Ovary (tissue), 7 donors: ENCODE measurements at regions not wholly inside any gene's neighbourhood (a gene's known extent, or its start where the extent isn't known, plus 50 kb on each side); places are given as distances from the start of the nearest gene placed in this dataset.

Source experiments
- DNase-seq, 5 donors: peaks; one replicate each; pipeline ENCODE4 v3.0.0-alpha.2; 2019 to 2020
- H3K27ac ChIP-seq, 2 donors: fragments of 200-600 bp; one replicate each; pipeline versions ENCODE4 v1.5.1 to v1.8.0; 2019 to 2022
- H3K27me3 ChIP-seq: fragments of 200-600 bp; one replicate; pipeline ENCODE4 v1.8.0; 2022
- H3K36me3 ChIP-seq: fragments of 200-600 bp; sonication (generic); one replicate; pipeline ENCODE4 v1.5.1; 2019
- H3K4me1 ChIP-seq: one replicate; pipeline ENCODE4 v1.8.1; 2013; ENCODE audit warnings: mild to moderate bottlenecking, moderate library complexity; ENCODE audit not compliant: insufficient read depth
- H3K4me3 ChIP-seq: fragments of 200-600 bp; sonication (generic); one replicate; pipeline ENCODE4 v1.5.1; 2017
- H3K9me3 ChIP-seq, 2 donors: fragments of 200-600 bp in 1 of 2; sonication (generic) in 1 of 2; one replicate each; pipeline versions ENCODE4 v1.5.1 to v1.8.1; 2013 to 2019; ENCODE audit warnings: mild to moderate bottlenecking in 1 of 2, moderate library complexity in 1 of 2
- CTCF ChIP-seq, 3 donors: fragments of 450-650 bp in 2 of 3; fragments of 200-600 bp in 1 of 3; IDR thresholded peaks; one replicate each; pipeline versions ENCODE4 v1.5.1 to v1.8.0; 2016 to 2022; ENCODE audit warnings: antibody characterized with exemption in 3 of 3, mild to moderate bottlenecking in 1 of 3
- EP300 ChIP-seq: sonication (generic); formaldehyde crosslinking; IDR thresholded peaks from one replicate; pipeline ENCODE4 v1.6.1; 2017; ENCODE audit warnings: antibody characterized with exemption
- POLR2A ChIP-seq: fragments of 450-650 bp; IDR thresholded peaks from one replicate; pipeline ENCODE4 v1.6.1; 2017; ENCODE audit warnings: antibody characterized with exemption, mild to moderate bottlenecking, moderate library complexity
- WGBS, 3 donors: extraction: QIAGEN DNeasy Blood & Tissue Kit in 1 of 3; methylation state at CpG; one replicate each; pipeline versions ENCODE4 v1.1.5 to v1.1.7; 2013 to 2017; 5-methylcytosine and 5-hydroxymethylcytosine counted together
- intact Hi-C, 4 donors: fragments of 100-400 bp; cut with DNase I; formaldehyde crosslinking; loops; one replicate each; pipeline versions ENCODE4 v1.11.0 to v1.15.1; 2022 to 2023
- donor health status: DM: no; HTN: no; CAD: no; lungs with moderate emphysema.
- donor health status: DM: no; HTN: no; CAD: no.
- donor health status: Bipolar disorder and iron deficiency.
- donor health status: DM: no; HTN: no; CAD: no.
- donor health status: DM: yes; HTN: yes; CAD: no.

GRCh38 chr5:26805076-26805475 is 233.3 kb downstream of the CDH9 start:
- no peak for DNase-seq
- TF ChIP-seq EP300 = no peak
- TF ChIP-seq POLR2A = no peak
- TF ChIP-seq CTCF (IDR thresholded peaks at IDR 0.05) = no peak
- no peak overlapping the region for H3K27ac ChIP-seq
- H3K9me3 ChIP-seq = no peaks in the 10 kb centered on the region
- H3K4me1 ChIP-seq = no peaks in the 10 kb centered on the region
- intact Hi-C loops = no loop called here
- WGBS, 3 donors = 0 to 40% (median 29%) methylated on average over 1 of the region's 1 CpG
- H3K36me3 ChIP-seq = no peaks in the 10 kb centered on the region
- H3K27me3 ChIP-seq = no peaks in the 10 kb centered on the region
- H3K4me3 ChIP-seq = no peak overlapping the region

- TF ChIP-seq CTCF (IDR thresholded peaks at IDR 0.05) (no peak), POLR2A (no peak), EP300 (no peak)
- 56 to 66% (median 60%) methylated on average over 4 of the region's 4 CpGs for WGBS, 3 donors
- no peak overlapping the region for H3K27ac ChIP-seq
- DNase-seq = no peak
- H3K4me1 ChIP-seq = no peaks in the 10 kb centered on the region
- no peak overlapping the region for H3K4me3 ChIP-seq
- no peaks in the 10 kb centered on the region for H3K27me3 ChIP-seq
- intact Hi-C loops = no loop called here
- H3K9me3 ChIP-seq = no peaks in the 10 kb centered on the region
- H3K36me3 ChIP-seq = no peaks in the 10 kb centered on the region
These were observed 235.4 kb downstream of the CDH9 start for GRCh38 chr5:26802944-26803343.

GRCh38 chr5:26791433-26791832 is 247.0 kb downstream of the CDH9 start:
- WGBS, 3 donors = 84 to 97% (median 93%) methylated on average over 1 of the region's 1 CpG
- H3K36me3 ChIP-seq = no peaks in the 10 kb centered on the region
- TF ChIP-seq POLR2A = no peak
- TF ChIP-seq CTCF (IDR thresholded peaks at IDR 0.05) = no peak
- no peak for TF ChIP-seq EP300
- no peak overlapping the region for H3K27ac ChIP-seq
- intact Hi-C loops = no loop called here
- H3K4me3 ChIP-seq = no peak overlapping the region
- DNase-seq = no peak
- H3K9me3 ChIP-seq = no peaks in the 10 kb centered on the region
- no peaks in the 10 kb centered on the region for H3K4me1 ChIP-seq
- H3K27me3 ChIP-seq = no peaks in the 10 kb centered on the region

GRCh38 chr5:26791021-26791420 is 247.4 kb downstream of the CDH9 start:
- TF ChIP-seq EP300 (no peak), CTCF (IDR thresholded peaks at IDR 0.05) (no peak), POLR2A (no peak)
- H3K27ac ChIP-seq = no peak overlapping the region
- H3K4me3 ChIP-seq = no peak overlapping the region
- no peaks in the 10 kb centered on the region for H3K27me3 ChIP-seq
- intact Hi-C loops = no loop called here
- no peak for DNase-seq
- no peaks in the 10 kb centered on the region for H3K36me3 ChIP-seq
- WGBS, 3 donors = 37 to 55% (median 44%) methylated on average over 3 of the region's 3 CpGs
- H3K4me1 ChIP-seq = no peaks in the 10 kb centered on the region
- H3K9me3 ChIP-seq = no peaks in the 10 kb centered on the region

GRCh38 chr5:26763215-26763614 is 275.2 kb downstream of the CDH9 start:
- H3K27me3 ChIP-seq = no peaks in the 10 kb centered on the region
- no peak for DNase-seq
- H3K27ac ChIP-seq = no peak overlapping the region
- H3K4me3 ChIP-seq = no peak overlapping the region
- H3K9me3 ChIP-seq = no peaks in the 10 kb centered on the region
- no peaks in the 10 kb centered on the region for H3K4me1 ChIP-seq
- 3 to 11% (median 10%) methylated on average over 3 of the region's 3 CpGs for WGBS, 3 donors
- intact Hi-C loops = no loop called here
- TF ChIP-seq POLR2A (no peak), CTCF (IDR thresholded peaks at IDR 0.05) (no peak), EP300 (no peak)
- H3K36me3 ChIP-seq = no peaks in the 10 kb centered on the region
